Anterior cingulate cortex (tissue), 58 donors: ENCODE measurements at regions not wholly inside any gene's neighbourhood (a gene's known extent, or its start where the extent isn't known, plus 50 kb on each side); places are given as distances from the start of the nearest gene placed in this dataset.

Source experiments
- DNase-seq, 58 donors: peaks; one replicate each; lab custom pipeline; 2025; lab: John Stamatoyannopoulos, UW

GRCh38 chr11:59302991-59303390 lies 55.7 kb upstream of the OR5AN1 start:
- no peak for DNase-seq

- no peak for DNase-seq
Observed at GRCh38 chr11:59295435-59295834, 63.3 kb upstream of the OR5AN1 start.

GRCh38 chr11:59292611-59293010 lies 66.1 kb upstream of the OR5AN1 start:
- no peak for DNase-seq

GRCh38 chr11:59291228-59291627 lies 67.5 kb upstream of the OR5AN1 start:
- no peak for DNase-seq

GRCh38 chr11:59289356-59290181 lies 69.1 kb upstream of the OR5AN1 start:
- DNase-seq, result no peak

DNA sequence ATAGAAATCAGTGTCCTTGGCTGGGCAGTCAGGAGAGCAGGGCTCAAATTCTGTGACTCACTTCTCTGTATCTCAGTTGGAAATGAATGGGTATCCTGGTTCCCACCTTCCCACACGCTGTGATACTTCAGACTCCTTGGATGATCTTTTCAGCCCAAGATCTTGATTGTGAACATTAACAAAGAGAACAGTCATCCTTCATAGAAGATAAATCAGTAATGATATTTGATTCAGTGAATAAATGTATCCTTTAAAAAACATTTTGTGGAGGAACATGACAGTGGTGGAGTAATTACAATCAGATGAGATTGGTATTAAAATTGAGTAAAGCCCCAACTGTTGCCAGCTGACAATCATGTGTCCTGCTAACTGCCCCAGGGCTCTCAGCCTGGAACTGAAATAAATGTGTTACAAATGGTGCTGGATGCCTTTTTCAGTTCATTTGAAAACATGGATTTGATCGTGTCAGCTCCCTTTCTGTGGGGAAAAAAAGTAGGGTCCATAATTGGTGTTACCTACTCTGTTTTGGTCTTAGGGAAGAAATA lies 72.9 kb upstream of the OR5AN1 start:
- DNase-seq, result no peak

DNA sequence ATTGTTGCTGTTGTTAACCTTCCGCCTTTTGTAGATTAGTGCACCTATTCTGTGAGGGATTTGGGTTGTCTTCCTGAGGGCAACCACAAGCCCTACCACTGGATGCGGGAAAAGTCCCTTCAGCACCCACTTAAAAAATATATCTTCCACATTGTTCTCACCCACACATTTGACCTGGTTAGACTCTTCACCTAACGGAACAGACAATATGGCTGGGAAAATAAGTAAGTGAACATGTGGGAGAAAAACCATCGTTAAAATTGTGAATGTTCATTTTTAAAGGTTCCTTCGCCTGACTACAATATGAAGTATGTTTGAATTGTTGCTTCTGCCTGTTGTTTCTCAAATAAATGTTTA lies 72.0 kb upstream of the MPEG1 start:
- no peak for DNase-seq

GRCh38 chr11:59283825-59284772 lies 71.4 kb upstream of the MPEG1 start:
- peak in 13 of 58 donors; percentile 3 to 33 (median 14) for DNase-seq

- DNase-seq, result no peak
Observed at GRCh38 chr11:59283311-59283710, 70.6 kb upstream of the MPEG1 start.

DNA sequence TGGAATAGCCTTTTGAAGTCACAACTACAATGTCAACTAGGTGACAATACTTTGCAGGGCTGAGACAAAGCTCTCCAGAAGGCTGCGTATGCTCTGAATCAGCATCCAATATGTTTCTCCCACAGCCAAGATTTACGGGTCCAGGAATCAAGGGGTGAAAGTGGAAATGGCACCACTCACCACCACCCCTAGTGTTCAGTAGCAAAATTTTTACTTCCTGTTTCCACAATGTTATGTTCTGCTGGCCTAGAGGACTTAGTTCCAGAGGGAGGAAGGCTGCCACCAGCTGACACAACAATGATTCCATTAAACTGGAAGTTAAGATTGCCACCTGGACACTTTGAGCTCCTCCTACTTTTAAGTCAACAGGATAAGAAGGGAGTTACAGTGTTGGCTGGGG lies 68.5 kb upstream of the MPEG1 start:
- no peak for DNase-seq

- DNase-seq, result no peak
Observed at GRCh38 chr11:59273373-59273841, 60.7 kb upstream of the MPEG1 start.

- DNase-seq, result no peak
Observed at GRCh38 chr11:59272771-59273372, 60.1 kb upstream of the MPEG1 start.

DNA sequence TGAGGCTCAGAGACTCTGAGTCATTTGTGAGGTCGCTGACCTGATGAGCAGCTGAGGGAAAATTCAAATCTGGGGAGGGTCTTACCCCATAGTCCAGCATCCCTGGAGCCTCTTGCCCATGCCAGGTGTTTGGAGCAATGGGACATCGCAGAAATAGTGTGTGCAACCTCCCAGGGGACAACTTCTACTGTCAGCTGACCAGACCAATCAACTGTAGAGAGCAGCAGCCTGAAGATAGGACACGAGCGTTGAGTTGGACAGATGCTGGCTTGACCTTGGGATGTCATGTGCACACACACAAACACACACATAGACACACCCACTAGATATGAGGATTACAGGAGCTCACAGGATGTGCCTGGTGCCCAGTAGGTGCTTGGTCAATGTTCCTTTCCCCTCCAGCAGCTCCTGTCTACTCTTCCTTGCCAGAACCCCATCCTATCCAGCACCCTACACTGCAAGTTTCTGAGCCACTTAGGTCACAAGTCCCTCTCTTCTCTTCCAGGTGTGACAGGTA lies 59.1 kb upstream of the MPEG1 start:
- no peak for DNase-seq

- DNase-seq, result no peak
Observed at GRCh38 chr11:59271247-59271755, 58.6 kb upstream of the MPEG1 start.

- no peak for DNase-seq
Observed at GRCh38 chr11:59267736-59268475, 55.2 kb upstream of the MPEG1 start.

DNA sequence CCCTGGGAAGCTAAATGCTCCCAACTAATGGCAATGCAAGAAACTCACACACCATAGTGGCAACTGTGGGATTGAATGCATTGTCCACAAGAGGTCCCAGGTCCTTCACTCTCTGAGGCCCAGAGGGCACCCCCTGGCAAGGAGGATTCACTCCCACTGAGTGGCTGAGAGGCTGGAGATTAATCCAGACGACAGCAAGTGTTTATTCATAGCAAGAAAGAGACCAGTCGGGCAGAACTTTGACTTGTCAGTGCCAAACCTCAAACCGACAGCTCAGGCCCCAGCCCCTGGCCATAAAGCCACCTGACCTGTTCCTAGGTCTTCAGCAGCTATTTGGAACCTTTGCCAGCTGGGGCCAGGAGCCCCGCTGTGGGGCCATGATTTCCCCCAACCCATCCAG lies 54.5 kb upstream of the MPEG1 start:
- no peak for DNase-seq

DNA sequence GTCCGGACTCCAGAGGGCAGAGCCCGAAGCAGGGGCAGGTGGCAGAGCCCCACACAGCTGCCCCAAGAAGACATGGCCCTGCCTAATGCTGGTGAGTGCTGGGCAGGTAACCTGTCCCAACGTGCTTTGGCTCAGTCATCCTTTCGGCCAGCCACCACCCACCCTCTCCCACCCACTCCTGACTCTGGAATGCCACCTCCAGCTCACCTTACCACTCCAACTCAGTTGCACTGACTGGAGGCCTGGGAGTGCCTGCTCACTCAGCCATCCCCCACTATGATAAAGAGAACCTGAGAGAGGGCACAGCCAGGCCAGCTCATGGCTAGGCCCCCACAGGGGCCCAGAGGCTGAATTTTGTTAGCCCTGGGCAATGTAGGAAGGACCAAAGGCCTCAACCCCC lies 53.8 kb upstream of the MPEG1 start:
- no peak for DNase-seq

DNA sequence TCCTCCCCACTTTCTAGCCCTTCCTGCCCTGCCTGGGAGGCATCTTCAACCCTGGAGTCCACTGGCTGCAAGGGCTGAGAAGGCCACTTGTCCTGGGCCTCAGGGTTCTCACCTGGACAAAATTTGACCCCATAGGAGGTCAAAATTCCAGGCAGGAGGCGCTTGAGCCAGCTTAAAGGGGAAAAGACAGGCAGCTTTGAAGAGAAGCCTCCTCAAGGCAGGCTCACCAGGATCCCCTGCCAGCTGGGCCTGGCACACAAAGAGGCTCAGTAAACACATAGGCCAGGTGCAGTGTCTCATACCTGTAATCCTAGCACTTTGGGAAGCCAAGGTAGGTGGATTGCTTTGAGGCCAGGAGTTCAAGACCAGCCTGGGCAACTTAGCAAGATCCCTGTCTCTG lies 53.0 kb upstream of the MPEG1 start:
- no peak for DNase-seq

DNA sequence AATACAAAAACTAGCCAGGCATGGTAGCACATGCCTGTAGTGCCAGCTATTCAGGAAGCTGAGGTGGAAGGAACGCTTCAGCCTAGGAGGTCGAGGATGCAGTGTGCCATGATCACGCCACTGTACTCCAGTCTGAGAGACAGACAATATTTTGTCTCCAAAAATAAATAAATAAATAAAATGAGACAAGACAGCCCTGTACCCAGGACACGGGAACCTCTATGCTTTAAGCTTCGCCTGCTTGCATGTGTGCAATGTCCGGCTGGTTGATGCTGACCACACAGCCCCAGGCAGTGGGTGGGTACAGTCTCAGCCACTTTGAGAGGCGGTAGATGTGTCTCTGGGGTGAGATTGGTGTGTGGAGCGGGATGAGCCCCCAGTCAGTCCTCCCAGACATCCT lies 52.0 kb upstream of the MPEG1 start:
- DNase-seq, result no peak
